ENCODE measurements at regions not wholly inside any gene's neighbourhood (a gene's known extent, or its start where the extent isn't known, plus 50 kb on each side); places are given as distances from the start of the nearest gene placed in this dataset.
"Not testable (repeated sequence)": the region's sequence is repeated elsewhere in the genome, so short reads cannot be mapped to it uniquely, and the experiment has no call there.

GRCh38 chr7:29619111-29619510 is 55.5 kb downstream of the PRR15 start:
- no peak for DNase-seq (ENCODE audit: low read depth in 2 of 3, low spot score in 1 of 3)

GRCh38 chr7:29619848-29620555 is 56.4 kb downstream of the PRR15 start:
- no peak for DNase-seq (ENCODE audit: low read depth in 2 of 3, low spot score in 1 of 3)

- no peak for DNase-seq (ENCODE audit: low read depth in 2 of 3, low spot score in 1 of 3)
These were observed 56.9 kb downstream of the PRR15 start for GRCh38 chr7:29620556-29620930.

GRCh38 chr7:29622335-29623265 is 59.0 kb downstream of the PRR15 start:
- no peak for DNase-seq (ENCODE audit: low read depth in 2 of 3, low spot score in 1 of 3)

- DNase-seq (ENCODE audit: low read depth in 2 of 3, low spot score in 1 of 3), result no peak
These were observed 60.3 kb downstream of the PRR15 start for GRCh38 chr7:29623973-29624372.

GRCh38 chr7:29626730-29627129 is 63.1 kb downstream of the PRR15 start:
- no peak for DNase-seq (ENCODE audit: low read depth in 2 of 3, low spot score in 1 of 3)

- DNase-seq (ENCODE audit: low read depth in 2 of 3, low spot score in 1 of 3), result no peak
These were observed 64.0 kb downstream of the PRR15 start for GRCh38 chr7:29627631-29628030.

- DNase-seq (ENCODE audit: low read depth in 2 of 3, low spot score in 1 of 3), result no peak
These were observed 65.9 kb downstream of the PRR15 start for GRCh38 chr7:29629507-29629906.

GRCh38 chr7:29635067-29636008 is 71.7 kb downstream of the PRR15 start:
- not testable (repeated sequence) for DNase-seq (ENCODE audit: low read depth in 2 of 3, low spot score in 1 of 3)

- DNase-seq (ENCODE audit: low read depth in 2 of 3, low spot score in 1 of 3), result no peak
These were observed 72.3 kb downstream of the PRR15 start for GRCh38 chr7:29636009-29636351.

GRCh38 chr7:29637374-29637773 is 73.7 kb downstream of the PRR15 start:
- no peak for DNase-seq (ENCODE audit: low read depth in 2 of 3, low spot score in 1 of 3)

GRCh38 chr7:29638841-29639240 is 75.2 kb downstream of the PRR15 start:
- DNase-seq (ENCODE audit: low read depth in 2 of 3, low spot score in 1 of 3), result not testable (repeated sequence)

- DNase-seq (ENCODE audit: low read depth in 2 of 3, low spot score in 1 of 3), result no peak
These were observed 75.8 kb downstream of the PRR15 start for GRCh38 chr7:29639386-29639785.

GRCh38 chr7:29639886-29640595 is 76.4 kb downstream of the PRR15 start:
- DNase-seq (ENCODE audit: low read depth in 2 of 3, low spot score in 1 of 3), result no peak

GRCh38 chr7:29641651-29642050 is 78.0 kb downstream of the PRR15 start:
- no peak for DNase-seq (ENCODE audit: low read depth in 2 of 3, low spot score in 1 of 3)

GRCh38 chr7:29642494-29643155 is 79.0 kb downstream of the PRR15 start:
- DNase-seq (ENCODE audit: low read depth in 2 of 3, low spot score in 1 of 3), result no peak

- not testable (repeated sequence) for DNase-seq (ENCODE audit: low read depth in 2 of 3, low spot score in 1 of 3)
These were observed 82.5 kb downstream of the PRR15 start for GRCh38 chr7:29646116-29646515.

GRCh38 chr7:29647020-29647654 is 83.5 kb downstream of the PRR15 start:
- DNase-seq (ENCODE audit: low read depth in 2 of 3, low spot score in 1 of 3), result no peak

- not testable (repeated sequence) for DNase-seq (ENCODE audit: low read depth in 2 of 3, low spot score in 1 of 3)
These were observed 84.1 kb downstream of the PRR15 start for GRCh38 chr7:29647691-29648210.

Measured in stimulated activated CD4-positive, alpha-beta T cell treated with anti-CD3 and anti-CD28 coated beads, Interleukin-12 subunit alpha, Interleukin-12 subunit beta, amount 100 ng/mL, for 48 hours (primary cell).